HG02588 (cell line): ENCODE measurements at regions not wholly inside any gene's neighbourhood (a gene's known extent, or its start where the extent isn't known, plus 50 kb on each side); places are given as distances from the start of the nearest gene placed in this dataset.

ENCODE experiments used
- ATAC-seq: cut with Tn5 transposase; IDR thresholded peaks from one replicate; pipeline ENCODE4 v1.9.1; 2021; ENCODE audit warnings: mild to moderate bottlenecking, moderate library complexity; ENCODE audit not compliant: unreplicated experiment

DNA sequence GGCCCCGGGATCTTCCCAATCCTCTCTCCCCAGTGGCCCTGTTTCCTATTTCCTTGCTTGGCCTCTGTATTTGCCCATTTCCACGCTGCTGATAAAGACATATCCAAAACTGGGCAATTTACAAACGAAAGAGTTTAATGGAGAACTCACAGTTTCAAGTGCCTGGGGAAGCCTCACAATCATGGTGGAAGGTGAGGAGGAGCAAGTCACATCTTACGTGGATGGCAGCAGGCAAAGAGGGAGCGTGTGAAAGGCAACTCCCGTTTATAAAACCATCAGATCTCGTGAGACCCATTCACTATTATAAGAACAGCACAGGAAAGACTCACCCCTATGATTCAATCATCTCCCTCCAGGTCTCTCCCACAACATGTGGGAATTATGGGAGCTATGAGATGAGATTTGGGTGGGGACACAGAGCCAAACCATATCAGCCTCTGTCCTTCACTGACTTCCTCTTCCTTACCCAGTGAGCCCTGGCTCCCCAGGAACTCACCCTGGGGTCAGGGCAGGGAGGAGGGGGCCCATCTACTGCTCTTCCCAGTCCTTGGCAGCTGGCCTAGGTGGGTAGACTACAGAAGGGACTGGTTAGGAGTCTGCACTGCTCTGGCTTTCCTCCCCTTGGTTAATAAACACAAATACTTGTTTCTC is 105.8 kb upstream of the MYCN start:
- ATAC-seq: no peak

GRCh38 chr2:15835991-15836688 is 104.2 kb upstream of the MYCN start:
- ATAC-seq: no peak

DNA sequence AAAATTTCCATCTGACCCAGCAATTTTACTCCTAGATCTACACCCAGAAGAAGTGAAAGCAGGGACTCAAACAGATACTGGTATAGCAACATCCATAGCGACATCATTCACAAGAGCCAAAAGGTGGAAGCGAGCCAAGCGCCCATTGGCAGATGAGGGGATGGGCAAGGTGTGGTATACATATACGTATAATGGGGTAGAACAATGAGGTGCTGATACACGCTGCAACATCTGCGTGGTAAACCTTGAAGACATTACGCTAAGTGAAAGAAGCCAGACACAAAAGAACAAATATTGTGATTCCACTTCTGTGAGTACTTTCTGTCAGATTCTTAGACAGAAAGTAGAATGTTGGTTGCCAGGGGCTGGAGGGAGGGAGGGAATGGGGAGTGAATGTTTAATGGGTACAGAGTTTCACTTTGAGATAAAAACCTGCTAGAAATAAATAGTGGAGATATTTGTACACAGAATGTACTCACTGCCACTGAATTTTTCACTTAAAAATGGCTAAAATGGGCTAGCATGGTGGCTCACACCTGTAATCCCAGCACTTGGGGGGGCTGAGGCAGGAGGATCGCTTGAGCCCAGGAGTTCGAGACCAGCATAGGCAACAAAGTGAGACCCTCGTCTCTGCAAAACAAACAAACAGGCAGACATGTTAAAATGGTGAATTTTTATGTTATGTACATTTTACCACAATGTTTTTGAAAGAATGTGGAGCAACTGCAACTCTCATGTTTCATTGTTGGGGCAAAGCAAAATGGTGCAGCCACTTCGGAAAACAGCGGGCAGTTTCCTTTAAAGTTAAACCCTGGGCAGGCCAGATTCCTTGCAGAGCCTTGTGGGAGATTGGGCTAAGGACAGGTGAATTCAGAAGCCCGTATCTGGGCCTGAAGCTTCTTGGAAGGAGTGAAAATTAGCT is 103.4 kb upstream of the MYCN start:
- ATAC-seq: no peak

GRCh38 chr2:15838481-15839090 is 101.8 kb upstream of the MYCN start:
- ATAC-seq: no peak

DNA sequence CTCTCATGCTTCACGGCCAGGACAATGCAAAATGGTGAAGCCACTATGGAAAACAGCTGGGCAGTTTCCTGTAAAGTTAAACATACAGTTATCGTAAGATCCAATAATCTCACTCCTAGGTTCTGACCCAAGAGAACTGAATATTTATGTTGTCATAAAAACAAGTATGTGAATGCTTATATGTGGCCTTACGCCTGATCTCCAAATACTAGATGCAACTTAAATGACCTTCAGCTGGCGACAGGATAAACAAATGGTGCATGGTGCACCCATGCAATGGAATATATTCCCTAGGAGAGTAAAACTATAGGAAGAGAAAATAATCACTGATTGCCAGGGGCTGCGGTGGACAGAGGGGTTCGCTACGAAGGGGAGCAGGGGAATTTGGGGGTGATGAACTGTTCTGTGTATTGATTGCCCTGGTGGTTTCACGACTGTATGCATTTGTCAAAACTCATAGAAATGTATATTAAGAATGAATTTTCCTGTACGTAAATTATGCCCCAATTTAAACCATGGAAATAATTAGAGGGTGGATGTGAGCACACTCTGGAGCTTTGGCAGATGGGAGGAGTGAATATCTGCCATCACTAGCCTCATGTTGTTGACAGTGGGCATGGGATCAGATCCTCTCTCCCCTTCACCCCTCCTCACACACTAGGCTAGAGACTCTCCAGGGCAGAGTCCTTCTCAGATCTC is 100.8 kb upstream of the MYCN start:
- no peak for ATAC-seq

DNA sequence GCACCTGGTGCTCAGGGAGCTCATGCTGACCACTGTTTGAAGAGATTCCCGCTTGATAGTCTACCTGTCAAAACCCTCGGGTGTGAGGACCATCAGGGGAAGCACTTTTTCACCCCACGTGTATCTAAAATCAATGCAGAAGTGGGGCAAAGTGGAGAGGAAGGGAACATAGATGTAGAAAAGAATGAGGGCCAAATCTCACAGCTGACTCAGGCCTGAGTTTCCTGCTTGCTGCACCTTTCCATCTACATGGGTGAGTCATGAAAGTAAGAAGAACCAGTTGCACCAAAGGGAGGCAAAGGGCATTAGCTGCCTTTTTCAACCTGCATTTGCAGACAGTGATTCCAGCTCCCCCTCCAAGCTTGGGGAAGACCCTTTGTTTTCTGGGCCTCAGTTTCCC is 100.2 kb upstream of the MYCN start:
- no peak for ATAC-seq

DNA sequence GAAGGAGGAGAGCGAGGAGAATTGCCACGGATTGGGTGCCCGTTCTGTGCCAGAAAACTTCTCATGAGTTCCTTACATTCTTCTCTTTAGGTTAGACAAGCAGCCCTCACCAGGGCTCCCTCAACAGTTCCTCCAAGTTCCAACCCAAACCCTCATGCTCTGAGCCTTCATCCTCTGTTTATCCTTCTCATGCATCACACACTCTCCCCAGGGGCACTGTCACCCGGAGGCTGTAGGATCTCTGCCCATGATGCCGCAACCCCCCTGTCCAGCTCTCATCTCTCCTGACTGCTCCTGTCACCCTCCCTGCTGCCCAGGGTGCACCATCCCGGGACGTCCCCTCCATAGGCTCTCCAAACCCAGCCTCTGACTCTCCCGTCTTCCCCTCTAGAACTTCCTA is 99.4 kb upstream of the MYCN start:
- ATAC-seq: no peak

DNA sequence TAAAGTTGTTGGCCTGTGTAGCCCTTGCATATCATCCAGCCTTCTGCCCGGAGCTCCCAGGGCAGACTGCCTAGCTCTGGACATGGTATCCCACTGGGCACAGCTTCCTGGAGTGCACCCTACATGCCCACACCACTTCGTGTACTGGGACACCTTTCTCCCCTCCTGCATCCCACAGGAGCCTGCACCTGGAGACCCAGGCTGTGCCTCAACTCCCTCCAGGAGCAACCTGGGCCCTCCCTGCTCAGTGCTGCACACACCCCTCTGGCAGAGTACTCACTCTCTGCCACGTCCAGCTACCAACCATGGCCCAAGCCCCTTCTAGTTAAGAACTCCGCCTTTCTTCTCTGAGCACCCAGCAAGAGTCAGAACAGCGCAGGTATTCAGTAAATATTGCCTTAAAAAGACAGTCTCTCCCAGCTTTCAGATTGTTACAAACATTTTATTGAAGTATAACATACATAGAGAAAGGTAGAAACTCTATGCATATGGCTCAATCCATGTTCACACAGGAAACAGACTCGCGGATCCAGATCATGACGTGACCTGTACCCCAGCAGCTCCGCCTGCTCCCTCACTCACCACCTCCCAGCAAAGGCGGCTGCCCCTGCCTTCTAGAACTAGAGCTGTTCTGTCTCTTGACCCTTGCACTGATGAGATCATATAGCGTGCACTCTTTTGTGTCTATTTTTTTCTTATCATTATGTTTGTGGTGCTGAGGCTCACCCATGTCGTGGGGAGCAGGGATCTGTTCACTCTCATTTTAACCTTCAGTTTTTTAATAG is 98.4 kb upstream of the MYCN start:
- ATAC-seq: no peak

DNA sequence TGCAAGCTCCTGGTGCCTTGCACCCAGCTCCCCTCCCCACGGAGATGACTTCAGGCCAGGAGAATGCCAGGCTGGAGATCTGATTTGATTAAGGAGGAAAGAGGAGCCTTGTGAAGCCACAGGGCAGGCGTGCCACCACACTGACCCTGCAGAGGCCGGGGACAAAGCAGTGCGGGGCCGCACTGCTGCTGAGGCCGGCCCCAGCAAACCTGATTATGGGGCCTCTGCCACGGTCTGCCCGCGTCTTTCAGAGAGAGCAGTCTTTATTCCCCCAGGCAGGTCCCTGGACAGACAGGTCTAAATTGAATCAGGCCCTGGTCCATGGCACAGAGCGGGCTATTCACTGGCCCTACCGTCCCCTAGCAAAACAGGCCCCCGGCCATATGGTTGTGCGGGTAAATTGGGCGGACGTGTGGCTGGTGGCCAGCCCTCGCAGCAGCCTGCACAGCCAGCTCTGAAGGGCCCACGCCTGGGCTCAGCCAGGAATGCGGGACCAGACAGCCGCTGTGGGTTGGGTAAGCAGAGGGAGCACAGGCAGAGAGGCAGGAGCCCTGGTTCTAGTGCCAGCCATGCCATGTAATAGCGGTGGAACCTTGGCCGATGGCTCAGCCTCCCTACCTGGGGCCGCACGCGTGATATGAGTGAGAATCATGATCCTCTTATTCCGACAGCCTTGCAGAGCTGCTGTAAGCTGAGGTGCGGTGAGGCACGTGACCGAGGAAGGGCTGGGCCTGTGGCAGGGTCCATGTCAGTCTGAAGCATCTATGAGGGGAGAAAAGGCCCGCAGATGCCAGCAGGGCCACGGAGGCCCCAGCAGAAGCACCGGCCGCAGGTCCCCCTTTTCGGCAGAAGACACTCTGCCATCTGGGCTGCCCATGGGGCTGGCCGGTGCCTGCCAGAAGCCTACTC is 97.3 kb upstream of the MYCN start:
- ATAC-seq: no peak

DNA sequence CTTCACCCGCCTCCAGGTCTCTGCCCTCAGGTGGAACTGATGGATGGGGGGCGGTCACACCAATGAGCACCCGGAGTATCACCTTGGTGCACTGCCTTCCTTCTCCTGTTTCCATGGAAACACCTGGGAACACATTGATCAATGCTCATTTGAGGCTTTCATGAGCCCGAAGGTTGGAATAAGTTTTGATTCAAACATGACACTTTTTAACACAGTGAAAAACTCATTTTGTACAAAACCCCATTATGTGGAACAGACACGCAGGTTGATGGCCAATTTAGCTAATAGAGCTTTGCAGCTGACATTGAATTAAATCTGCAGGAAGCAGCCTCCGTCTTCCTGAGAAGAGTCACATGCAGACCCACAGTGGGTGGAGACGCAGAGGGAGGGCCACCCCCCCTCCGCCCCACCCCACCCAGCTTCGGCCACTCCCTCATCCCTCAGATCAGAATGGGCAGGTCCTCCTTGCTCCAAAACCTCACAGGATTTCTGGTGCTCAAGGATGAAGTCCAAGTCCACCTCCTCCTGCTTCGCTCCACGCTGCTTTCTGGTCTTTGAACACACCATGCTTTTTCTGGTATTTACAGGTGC is 96.0 kb upstream of the MYCN start:
- no peak for ATAC-seq

- no peak for ATAC-seq
Measured at GRCh38 chr2:15845294-15845693, 95.1 kb upstream of the MYCN start.

- no peak for ATAC-seq
Measured at GRCh38 chr2:15845737-15846405, 94.5 kb upstream of the MYCN start.

DNA sequence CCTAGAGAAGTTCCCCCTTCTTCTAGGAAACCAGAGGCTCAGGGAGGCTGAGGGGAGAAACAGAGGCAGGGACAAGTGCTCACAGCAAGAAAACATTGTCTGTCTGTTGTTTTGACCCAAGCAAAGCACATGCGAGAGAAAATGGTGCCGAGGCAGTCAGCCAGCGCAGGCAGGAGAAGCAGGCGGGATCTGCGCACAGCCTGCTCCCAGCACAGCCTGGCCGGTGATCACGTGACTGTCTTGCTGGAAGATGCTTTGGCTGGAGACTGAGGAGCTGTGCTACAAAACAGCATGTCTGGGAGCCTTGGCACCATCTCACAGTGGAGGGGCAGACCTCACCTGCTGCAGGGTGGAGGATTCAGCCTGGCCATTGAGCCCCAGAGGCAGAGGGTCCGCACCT is 93.7 kb upstream of the MYCN start:
- ATAC-seq: no peak

DNA sequence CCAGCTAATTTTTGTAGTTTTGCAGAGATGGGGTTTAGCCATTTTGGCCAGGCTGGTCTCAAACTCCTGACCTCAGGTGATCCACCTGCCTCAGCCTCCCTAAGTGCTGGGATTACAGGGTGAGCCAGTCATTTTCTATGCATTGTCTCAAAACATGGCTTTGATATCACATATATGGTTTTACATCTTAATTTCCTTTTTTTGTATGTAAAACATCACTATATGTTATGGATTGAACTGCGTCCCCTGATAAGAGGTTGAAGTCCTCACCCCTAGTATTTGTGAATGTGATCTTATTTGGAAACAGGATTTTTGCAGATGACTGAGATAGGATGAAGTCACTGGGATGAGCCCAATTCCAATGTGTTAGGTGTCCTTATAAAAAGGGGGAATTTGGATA is 89.8 kb upstream of the MYCN start:
- ATAC-seq: no peak

- ATAC-seq: no peak
Measured at GRCh38 chr2:15851076-15851693, 89.2 kb upstream of the MYCN start.

- ATAC-seq: no peak
Measured at GRCh38 chr2:15852811-15853210, 87.5 kb upstream of the MYCN start.

- no peak for ATAC-seq
Measured at GRCh38 chr2:15853903-15854302, 86.4 kb upstream of the MYCN start.
